H7 (cell line): ENCODE measurements at regions not wholly inside any gene's neighbourhood (a gene's known extent, or its start where the extent isn't known, plus 50 kb on each side); places are given as distances from the start of the nearest gene placed in this dataset.
"Not testable (repeated sequence)": the region's sequence is repeated elsewhere in the genome, so short reads cannot be mapped to it uniquely, and the experiment has no call there.

Experiments
- DNase-seq: peaks from one replicate; pipeline ENCODE4 v3.0.0; 2012
- H3K27me3 ChIP-seq: 2 replicates; pipeline ENCODE4 v1.6.0; 2011; ENCODE audit warnings: mild to moderate bottlenecking, low read length; ENCODE audit not compliant: control insufficient read depth, insufficient read depth
- H3K36me3 ChIP-seq: replicated peaks from 2 replicates; pipeline ENCODE4 v1.5.1; 2011; ENCODE audit warnings: low read length; ENCODE audit not compliant: control insufficient read depth, insufficient read depth
- H3K4me3 ChIP-seq: 2 replicates; pipeline ENCODE4 v1.5.1; 2011; ENCODE audit warnings: low read depth, mild to moderate bottlenecking, control low read depth, low read length, moderate library complexity; ENCODE audit not compliant: insufficient read depth

DNA sequence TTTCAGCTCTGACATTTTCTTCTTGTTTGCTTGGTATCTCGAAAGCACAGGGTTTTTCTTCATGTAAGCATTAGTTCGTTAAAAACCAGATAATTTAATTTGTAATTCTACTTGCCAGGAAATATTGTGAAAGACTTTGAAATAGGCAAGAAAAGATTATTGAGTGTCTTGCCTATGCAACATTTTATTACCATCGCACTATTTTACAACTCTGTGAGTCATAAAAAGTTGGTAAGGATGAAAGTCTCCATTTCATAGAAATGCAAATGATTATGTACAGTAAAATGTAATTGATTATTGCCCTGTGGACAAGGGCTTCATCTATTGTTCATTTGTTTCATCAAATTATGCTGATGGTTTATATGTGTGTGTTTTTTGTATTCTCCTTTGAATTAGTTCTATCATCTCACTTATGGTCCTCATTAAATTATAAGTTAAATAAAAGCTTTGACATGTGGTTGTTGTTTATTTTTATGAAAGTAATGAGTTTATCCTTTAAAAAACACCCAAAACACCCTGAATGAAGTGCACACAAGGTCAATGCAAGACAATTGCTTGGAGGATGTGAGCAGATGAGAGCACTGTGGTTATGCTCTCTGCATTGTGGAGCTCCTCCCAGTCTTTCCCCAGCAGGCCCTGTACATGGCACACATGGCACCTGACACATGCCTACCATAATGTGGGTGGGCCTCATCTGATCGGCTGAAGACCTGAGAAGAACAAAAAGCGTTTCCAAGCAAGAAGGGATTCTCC is 230.8 kb downstream of the CXCL12 start:
- Histone ChIP-seq H3K27me3 (no peaks in the 10 kb centered on the region), H3K36me3 (no peaks in the 10 kb centered on the region), H3K4me3 (no peak overlapping the region)
- DNase-seq = no peak

DNA sequence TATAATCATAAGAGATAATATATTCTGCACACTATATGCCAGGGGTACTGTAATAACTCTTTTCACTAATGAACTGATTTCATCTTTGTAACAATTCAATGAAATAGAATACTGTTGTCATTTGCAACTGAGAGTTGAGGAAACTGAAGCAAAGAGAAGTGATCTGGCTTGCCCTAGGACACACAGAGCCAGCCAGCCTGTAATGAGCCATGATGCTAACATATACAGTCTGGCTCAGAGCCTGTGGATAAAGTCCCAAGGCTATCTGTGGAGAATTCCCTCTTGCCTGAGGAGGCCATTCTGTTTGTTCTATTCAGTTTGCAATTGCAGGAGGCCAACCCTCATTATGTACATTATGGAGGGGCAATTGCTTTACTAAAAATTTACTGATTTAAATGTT is 241.3 kb downstream of the CXCL12 start:
- DNase-seq = no peak
- Histone ChIP-seq H3K27me3 (no peaks in the 10 kb centered on the region), H3K4me3 (no peak overlapping the region), H3K36me3 (no peaks in the 10 kb centered on the region)

DNA sequence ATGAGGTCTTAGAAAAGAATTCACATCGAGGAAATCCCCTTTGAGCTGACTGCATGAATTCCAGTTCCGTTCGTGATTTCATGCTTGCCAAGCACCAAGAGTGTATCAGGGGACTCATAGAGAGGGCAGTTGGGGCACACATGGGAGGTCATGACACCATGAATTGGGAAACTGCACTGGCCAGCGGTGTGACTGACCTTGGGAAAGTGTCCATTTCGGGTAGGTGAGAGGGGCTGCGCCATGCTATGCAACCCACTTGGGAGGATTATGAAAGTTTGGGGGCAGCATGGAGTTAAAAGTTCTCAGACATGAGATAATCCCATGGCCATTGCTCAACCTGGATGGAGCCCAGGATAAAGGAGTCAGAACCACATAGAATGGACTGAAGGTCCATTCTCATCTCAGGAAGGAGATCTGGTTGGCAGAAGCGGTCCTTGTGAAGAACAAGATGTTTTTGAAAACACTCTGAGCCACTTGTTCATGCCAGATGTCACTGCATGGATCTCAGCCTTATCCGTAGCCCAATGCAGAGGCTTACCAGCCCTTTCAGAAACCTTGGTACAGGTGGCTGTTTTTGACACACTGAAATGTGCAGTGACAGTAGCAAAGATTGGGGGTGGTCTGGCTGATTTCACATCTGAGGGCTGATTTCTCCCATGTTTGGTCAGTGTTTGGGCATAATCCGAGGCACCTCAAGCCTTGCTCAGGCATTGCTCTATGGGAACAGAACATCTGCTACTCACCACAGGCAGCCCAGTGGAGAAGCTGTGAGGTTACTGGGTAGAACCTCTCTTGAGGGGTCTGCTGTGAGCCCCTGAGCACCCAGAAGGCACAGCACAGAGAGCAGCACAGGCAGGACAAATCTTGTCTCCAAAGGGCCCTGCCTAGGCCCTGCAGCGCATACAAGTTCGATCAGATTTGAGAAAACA is 252.3 kb downstream of the CXCL12 start:
- Histone ChIP-seq H3K4me3 (no peak overlapping the region), H3K27me3 (no peaks in the 10 kb centered on the region), H3K36me3 (no peaks in the 10 kb centered on the region)
- no peak for DNase-seq

DNA sequence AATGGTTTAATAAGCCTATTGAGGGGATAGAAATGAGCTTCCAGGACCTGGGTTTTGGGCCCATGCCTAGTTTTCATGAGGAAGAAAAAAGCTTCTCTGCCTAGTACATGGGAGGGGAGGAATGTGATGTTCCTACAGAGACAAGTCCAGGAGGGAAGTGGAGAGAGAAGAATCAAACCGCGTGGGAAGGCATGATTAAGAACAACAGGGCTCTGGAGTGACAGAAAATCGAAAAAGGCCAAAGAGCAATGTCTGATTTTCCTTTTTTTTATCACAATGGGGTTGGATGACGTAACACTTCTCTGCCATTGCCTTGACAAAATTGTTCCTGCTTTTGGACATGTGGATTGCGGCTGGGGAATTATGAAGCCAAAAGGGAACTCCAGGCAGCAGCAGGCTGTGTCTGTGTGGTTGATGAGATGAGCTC is 258.6 kb downstream of the CXCL12 start:
- H3K36me3 ChIP-seq = no peaks in the 10 kb centered on the region
- H3K27me3 ChIP-seq = no peaks in the 10 kb centered on the region
- H3K4me3 ChIP-seq = no peak overlapping the region
- DNase-seq = no peak

DNA sequence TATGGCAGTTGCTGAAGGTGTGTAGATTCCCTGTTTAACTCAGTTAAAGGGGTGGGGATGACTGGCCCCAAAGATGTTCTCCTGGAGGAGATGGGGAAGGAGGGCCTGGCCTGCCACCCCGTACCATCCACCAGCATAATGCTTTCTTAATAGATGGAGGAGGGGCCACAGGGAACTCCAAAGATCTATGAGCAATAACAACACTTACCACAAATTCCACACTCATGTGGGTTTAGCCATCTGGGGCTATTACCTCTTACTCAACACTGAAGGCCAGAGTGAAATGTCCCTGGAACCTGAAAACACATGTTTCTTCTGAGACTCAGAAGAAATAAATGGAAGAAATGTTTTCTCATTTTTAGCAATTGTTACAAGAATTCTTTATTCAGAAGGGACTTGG is 259.0 kb downstream of the CXCL12 start:
- no peak overlapping the region for H3K4me3 ChIP-seq
- H3K36me3 ChIP-seq = no peaks in the 10 kb centered on the region
- no peak for DNase-seq
- no peaks in the 10 kb centered on the region for H3K27me3 ChIP-seq

DNA sequence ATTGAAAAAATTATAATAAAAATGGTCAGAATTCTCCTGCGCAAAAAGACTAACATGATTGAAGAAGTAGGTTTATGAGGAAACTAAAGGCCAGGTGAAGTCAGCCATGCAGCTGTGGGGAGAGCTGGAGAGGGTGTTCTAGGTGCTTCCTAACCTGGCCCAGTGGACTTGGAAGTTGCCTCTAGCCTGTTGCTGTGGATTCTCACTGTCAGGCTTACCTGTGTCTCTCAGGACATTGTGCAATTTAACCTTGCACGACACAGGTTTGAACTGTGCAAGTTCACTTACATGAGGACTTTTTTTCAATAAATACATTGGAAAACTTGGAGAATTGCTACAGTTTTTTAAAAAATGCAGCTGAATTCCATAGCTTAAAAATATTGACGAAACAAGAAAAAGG is 266.4 kb downstream of the CXCL12 start:
- no peaks in the 10 kb centered on the region for H3K27me3 ChIP-seq
- no peaks in the 10 kb centered on the region for H3K36me3 ChIP-seq
- no peak overlapping the region for H3K4me3 ChIP-seq
- no peak for DNase-seq

DNA sequence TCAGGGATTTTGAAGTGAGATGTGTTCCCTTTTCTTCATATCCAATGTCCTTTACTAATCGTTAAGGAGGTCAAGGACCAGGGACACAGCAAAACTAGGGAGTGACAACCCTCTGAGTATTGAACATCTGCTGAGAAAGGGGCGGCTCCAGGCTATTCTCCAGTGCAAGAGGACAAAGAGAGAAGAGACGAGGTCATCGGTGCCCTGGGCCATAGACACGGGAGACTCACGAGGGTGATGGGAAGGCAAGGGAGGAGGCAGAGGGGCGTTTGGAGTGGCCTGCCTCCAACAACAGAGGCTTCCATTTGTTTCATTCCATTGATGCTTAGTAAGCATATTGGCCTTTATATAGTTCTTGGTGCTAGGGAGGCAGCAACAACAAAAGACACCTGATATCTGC is 268.4 kb downstream of the CXCL12 start:
- H3K27me3 ChIP-seq = no peaks in the 10 kb centered on the region
- no peak for DNase-seq
- H3K4me3 ChIP-seq = no peak overlapping the region
- no peaks in the 10 kb centered on the region for H3K36me3 ChIP-seq

DNA sequence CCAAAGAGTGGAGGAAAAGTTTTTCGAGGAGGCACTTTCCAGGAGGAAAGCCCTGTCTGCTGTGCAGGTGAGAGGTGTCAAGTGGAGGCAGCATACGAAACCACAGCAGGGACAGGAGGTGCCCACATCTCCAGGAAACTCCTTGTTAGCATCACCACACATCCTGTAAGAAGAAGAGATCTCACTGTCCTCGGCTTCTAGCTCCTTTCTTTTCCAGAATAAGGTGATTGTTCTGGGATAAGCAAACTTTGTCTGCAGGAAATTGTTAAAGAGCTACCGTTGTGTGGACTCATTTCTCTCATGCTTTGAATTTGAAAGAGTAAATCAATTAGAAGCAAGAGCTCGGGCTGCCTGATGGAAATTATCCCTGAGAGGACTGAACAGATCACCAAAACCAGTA is 269.4 kb downstream of the CXCL12 start:
- Histone ChIP-seq H3K36me3 (no peaks in the 10 kb centered on the region), H3K27me3 (no peaks in the 10 kb centered on the region), H3K4me3 (no peak overlapping the region)
- no peak for DNase-seq

DNA sequence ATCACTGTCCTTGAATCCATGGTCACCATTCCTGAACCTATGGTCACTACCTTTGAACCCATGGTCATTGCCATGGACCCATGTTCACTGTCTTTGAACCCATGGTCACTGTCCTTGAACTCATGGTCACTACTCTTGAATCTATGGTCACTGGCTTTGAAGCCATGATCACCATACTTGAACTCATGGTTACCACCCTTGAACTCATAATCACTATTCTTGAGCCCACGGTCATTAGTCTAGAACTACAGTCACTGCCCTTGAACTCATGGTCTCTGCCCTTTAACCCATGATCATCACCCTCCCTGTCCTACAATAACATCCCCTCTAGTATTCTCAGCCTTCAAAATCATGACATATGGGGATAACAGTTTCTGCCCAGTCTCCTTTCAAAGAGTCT is 270.5 kb downstream of the CXCL12 start:
- H3K36me3 ChIP-seq = no peaks in the 10 kb centered on the region
- no peak overlapping the region for H3K4me3 ChIP-seq
- no peaks in the 10 kb centered on the region for H3K27me3 ChIP-seq
- no peak for DNase-seq

DNA sequence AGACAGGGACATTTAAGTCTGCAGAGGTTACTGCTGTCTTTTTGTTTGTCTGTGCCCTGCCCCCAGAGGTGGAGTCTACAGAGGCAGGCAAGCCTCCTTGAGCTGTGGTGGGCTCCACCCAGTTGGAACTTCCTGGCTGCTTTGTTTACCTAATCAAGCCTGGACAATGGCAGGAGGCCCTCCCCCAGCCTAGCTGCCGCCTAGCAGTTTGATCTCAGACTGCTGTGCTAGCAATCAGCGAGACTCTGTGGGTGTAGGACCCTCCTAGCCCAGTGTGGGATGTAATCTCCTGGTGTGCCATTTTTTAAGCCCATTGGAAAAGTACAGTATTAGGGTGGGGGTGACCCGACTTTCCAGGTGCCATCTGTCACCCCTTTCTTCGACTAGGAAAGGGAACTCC is 272.6 kb downstream of the CXCL12 start:
- not testable (repeated sequence) for DNase-seq

DNA sequence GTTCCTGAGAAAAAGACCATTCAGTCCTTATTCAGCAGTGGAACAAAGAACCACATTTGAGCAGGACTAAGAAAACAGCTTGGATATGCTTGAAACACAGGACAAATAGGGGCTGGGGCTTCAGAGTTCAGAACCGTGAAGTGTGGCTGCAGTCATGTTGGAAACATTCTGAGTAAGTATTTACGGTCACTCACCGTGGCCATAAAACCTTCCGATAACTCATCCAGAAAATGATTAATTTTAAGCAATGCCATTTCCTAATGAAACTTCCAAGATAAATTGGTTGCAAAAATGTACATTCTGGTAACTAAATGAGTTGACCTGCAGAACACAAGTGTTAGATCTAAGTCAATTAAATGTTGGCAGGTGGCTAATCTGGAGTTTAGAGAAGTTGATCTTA is 279.2 kb downstream of the CXCL12 start:
- no peaks in the 10 kb centered on the region for H3K36me3 ChIP-seq
- DNase-seq = no peak
- no peaks in the 10 kb centered on the region for H3K27me3 ChIP-seq
- H3K4me3 ChIP-seq = no peak overlapping the region

More for the DNA sequence above, 272.6 kb downstream of the CXCL12 start:
- H3K27me3 ChIP-seq, H3K36me3 ChIP-seq, H3K4me3 ChIP-seq: not testable (repeated sequence)

DNA sequence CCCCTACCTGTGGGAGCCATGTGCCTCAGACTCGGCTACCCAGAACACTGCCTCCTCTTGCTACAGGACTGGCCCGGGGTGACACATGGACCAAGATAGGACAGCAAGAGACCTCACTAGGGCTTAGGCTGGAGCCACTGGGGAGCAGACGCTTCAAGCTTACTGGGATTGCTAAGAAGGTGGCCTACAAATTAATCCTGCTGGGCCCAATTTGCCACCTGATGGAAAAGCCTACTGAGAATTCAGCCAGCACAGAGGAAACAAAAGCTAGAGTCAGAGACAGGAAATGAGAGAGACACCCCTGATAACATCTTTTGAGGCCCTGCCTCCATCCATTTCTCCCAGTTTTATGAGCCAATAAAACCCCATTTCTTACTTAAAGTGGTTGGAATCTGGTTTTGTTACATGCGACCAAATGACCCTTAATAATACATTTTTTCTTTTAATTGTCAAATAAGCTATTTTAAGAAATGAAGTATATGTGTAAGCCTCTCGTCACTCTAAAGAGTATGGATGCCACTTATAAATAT is 282.1 kb downstream of the CXCL12 start:
- Histone ChIP-seq H3K36me3 (no peaks in the 10 kb centered on the region), H3K27me3 (no peaks in the 10 kb centered on the region), H3K4me3 (no peak overlapping the region)
- DNase-seq = no peak

DNA sequence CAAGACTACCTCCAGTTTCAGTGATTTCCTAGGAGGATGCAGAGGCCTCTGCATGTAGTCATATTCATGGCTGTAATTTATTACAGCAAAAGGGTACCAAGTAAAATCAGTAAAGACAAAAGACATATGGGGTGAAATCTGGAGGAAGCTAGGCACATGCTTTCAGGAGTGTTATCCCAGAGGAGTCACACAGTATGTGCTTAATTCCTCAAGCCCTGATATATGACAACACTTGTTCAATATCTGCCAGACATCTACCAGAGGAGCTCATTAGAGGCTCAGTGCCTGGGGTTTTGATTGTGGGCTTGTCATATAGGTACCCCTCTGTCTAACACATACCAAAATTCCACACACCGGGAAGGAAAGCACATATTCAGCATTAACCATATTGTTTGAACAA is 283.8 kb downstream of the CXCL12 start:
- no peak for DNase-seq
- H3K4me3 ChIP-seq = no peak overlapping the region
- H3K36me3 ChIP-seq = no peaks in the 10 kb centered on the region
- H3K27me3 ChIP-seq = no peaks in the 10 kb centered on the region

DNA sequence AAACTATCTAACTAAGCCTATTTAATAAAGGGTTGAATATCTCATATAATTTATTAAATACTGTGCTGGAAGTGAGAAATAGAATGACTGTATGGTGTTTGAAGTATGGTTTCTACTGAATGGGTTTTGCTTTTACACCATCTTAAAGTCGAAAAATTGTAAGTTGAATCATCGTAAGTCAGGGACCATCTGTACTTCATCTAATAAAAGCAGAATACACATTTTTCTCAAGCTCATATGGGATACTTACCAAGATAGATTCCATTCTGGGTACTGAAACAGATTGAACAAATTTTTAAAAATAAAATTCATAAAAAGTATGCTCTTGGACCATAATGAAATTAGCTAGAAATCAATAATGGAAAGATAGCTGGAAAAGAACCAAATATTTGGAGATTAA is 285.4 kb downstream of the CXCL12 start:
- Histone ChIP-seq H3K27me3 (no peaks in the 10 kb centered on the region), H3K36me3 (no peaks in the 10 kb centered on the region), H3K4me3 (no peak overlapping the region)
- DNase-seq = no peak

DNA sequence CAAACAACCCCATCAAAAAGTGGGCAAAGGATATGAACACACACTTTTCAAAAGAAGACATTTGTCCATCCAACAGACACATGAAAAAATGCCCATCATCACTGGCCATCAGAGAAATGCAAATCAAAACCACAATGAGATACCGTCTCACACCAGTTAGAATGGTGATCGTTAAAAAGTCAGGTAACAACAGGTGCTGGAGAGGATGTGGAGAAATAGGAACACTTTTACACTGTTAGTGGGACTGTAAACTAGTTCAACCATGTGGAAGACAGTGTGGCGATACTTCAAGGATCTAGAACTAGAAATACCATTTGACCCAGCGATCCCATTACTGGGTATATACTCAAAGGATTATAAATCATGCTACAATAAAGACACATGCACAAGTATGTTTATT is 288.7 kb downstream of the CXCL12 start:
- H3K36me3 ChIP-seq, H3K27me3 ChIP-seq, DNase-seq, H3K4me3 ChIP-seq: not testable (repeated sequence)
